Spleen (tissue), 11 donors: ENCODE measurements at regions not wholly inside any gene's neighbourhood (a gene's known extent, or its start where the extent isn't known, plus 50 kb on each side); places are given as distances from the start of the nearest gene placed in this dataset.

ENCODE experiments used
- DNase-seq: peaks from one replicate; pipeline ENCODE4 v3.0.0-alpha.2; 2020
- H3K27ac ChIP-seq, 8 donors: fragments of 200-600 bp; sonication (generic) in 7 of 8; 1 replicate in 4 of 8; 2 replicates in 4 of 8; pipeline versions ENCODE4 v1.5.0 to v1.8.0; 2016 to 2021; ENCODE audit warnings: inconsistent platforms in 4 of 8, mild to moderate bottlenecking in 4 of 8, moderate library complexity in 1 of 8
- H3K27me3 ChIP-seq, 7 donors: fragments of 200-600 bp; sonication (generic) in 6 of 7; replicated peaks in 1 of 7; 1 replicate in 4 of 7; 2 replicates in 3 of 7; pipeline versions ENCODE4 v1.5.0 to v1.8.0; 2016 to 2021; ENCODE audit warnings: inconsistent platforms in 3 of 7, mild to moderate bottlenecking in 1 of 7
- H3K36me3 ChIP-seq, 6 donors: fragments of 200-600 bp; sonication (generic) in 5 of 6; 1 replicate in 4 of 6; 2 replicates in 2 of 6; pipeline versions ENCODE4 v1.5.0 to v1.8.0; 2016 to 2021; ENCODE audit warnings: inconsistent platforms in 2 of 6
- H3K4me1 ChIP-seq, 6 donors: fragments of 200-600 bp; sonication (generic) in 5 of 6; 1 replicate in 3 of 6; 2 replicates in 3 of 6; pipeline versions ENCODE4 v1.5.0 to v1.8.0; 2016 to 2021; ENCODE audit warnings: inconsistent platforms in 3 of 6
- H3K4me3 ChIP-seq, 8 donors: fragments of 200-600 bp; sonication (generic) in 7 of 8; 1 replicate in 4 of 8; 2 replicates in 4 of 8; pipeline versions ENCODE4 v1.5.0 to v1.8.0; 2016 to 2021; ENCODE audit warnings: inconsistent platforms in 4 of 8, mild to moderate bottlenecking in 4 of 8, moderate library complexity in 2 of 8
- H3K9me3 ChIP-seq, 8 donors: fragments of 200-600 bp; sonication (generic) in 7 of 8; 1 replicate in 4 of 8; 2 replicates in 4 of 8; pipeline versions ENCODE4 v1.5.0 to v1.8.0; 2016 to 2021; ENCODE audit warnings: inconsistent platforms in 4 of 8
- POLR2A ChIP-seq, 3 donors: fragments of 450-650 bp; IDR thresholded peaks; one replicate each; pipeline ENCODE4 v1.5.1; 2017; ENCODE audit warnings: antibody characterized with exemption in 3 of 3, mild to moderate bottlenecking in 1 of 3
- POLR2AphosphoS5 ChIP-seq, 3 donors: sonication (generic); formaldehyde crosslinking; IDR thresholded peaks; one replicate each; pipeline ENCODE4 v1.5.1; 2017; ENCODE audit warnings: antibody characterized with exemption in 3 of 3
- WGBS, 5 donors: extraction: QIAGEN DNeasy Blood & Tissue Kit in 3 of 5; methylation state at CpG; one replicate each; pipeline versions ENCODE4 v1.1.5 to v1.1.7; 2013 to 2018; 5-methylcytosine and 5-hydroxymethylcytosine counted together
- intact Hi-C: fragments of 100-400 bp; cut with DNase I; formaldehyde crosslinking; loops from one replicate; pipeline ENCODE4 v1.15.0; 2023; ENCODE audit warnings: low total_unique reads
- TF ChIP-seq, protein P1 (sequence below), 11 experiments: fragments of 200-600 bp in 7 of 11; fragments of 450-650 bp in 4 of 11; sonication (generic) in 4 of 11; IDR thresholded peaks in 8 of 11; conservative IDR thresholded peaks in 3 of 11; 1 replicate in 7 of 11; 2 replicates in 4 of 11; pipeline versions ENCODE4 v1.4.0 to v1.8.0; 2016 to 2021; ENCODE audit warnings: antibody characterized with exemption in 11 of 11, inconsistent platforms in 4 of 11, mild to moderate bottlenecking in 1 of 11
- donor health status: healthy with polysubstance abuse.
- donor health status: DM: no; HTN: no; CAD: no; lungs with moderate emphysema.
- donor health status: DM: no; HTN: no; CAD: no.
- donor health status: Bipolar disorder and iron deficiency.
- donor health status: healthy.
- donor health status: DM: no; HTN: no; CAD: no.
- donor health status: DM: yes; HTN: yes; CAD: no.

DNA sequence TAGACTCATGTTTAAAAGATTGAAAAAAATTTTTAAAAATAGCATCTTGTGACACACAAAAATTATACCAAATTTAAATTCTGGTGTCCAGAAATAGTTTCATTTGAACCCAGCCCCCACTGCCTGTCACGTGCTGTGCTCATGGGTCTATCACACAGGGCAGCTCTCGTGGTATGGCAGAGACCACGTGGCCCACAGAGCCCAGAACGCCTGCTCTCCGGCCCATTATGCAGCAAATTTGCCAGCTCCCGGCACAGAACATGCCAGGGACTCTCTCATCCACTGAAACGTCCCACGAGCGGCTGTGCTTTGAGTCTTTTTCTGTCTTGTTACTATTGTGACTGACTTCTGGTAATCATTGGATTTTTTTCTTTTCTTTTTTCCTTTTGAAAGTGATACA is 224.3 kb downstream of the TTLL2 start:
- Histone ChIP-seq H3K9me3 (no peaks in the 10 kb centered on the region), H3K4me3 (no peak overlapping the region), H3K27me3 (no peaks in the 10 kb centered on the region), H3K27ac (peak overlapping the region in 2 of 8 donors; percentile 41 to 47), H3K4me1 (peaks cover 0 to 29% (median 14%) of the 10 kb centered on the region in 6 donors), H3K36me3 (no peaks in the 10 kb centered on the region)
- DNase-seq: no peak
- TF ChIP-seq, protein P1, sequence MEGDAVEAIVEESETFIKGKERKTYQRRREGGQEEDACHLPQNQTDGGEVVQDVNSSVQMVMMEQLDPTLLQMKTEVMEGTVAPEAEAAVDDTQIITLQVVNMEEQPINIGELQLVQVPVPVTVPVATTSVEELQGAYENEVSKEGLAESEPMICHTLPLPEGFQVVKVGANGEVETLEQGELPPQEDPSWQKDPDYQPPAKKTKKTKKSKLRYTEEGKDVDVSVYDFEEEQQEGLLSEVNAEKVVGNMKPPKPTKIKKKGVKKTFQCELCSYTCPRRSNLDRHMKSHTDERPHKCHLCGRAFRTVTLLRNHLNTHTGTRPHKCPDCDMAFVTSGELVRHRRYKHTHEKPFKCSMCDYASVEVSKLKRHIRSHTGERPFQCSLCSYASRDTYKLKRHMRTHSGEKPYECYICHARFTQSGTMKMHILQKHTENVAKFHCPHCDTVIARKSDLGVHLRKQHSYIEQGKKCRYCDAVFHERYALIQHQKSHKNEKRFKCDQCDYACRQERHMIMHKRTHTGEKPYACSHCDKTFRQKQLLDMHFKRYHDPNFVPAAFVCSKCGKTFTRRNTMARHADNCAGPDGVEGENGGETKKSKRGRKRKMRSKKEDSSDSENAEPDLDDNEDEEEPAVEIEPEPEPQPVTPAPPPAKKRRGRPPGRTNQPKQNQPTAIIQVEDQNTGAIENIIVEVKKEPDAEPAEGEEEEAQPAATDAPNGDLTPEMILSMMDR (IDR thresholded peaks at IDR 0.05 in 8 of 11, conservative IDR thresholded peaks at IDR 0.05 in 3 of 11): no peak
- TF ChIP-seq POLR2A (IDR thresholded peaks at IDR 0.05) (no peak), POLR2AphosphoS5 (IDR thresholded peaks at IDR 0.05) (no peak)
- WGBS, 5 donors: 55 to 81% (median 75%) methylated on average over 9 of the region's 9 CpGs
- intact Hi-C loops: no loop called here

DNA sequence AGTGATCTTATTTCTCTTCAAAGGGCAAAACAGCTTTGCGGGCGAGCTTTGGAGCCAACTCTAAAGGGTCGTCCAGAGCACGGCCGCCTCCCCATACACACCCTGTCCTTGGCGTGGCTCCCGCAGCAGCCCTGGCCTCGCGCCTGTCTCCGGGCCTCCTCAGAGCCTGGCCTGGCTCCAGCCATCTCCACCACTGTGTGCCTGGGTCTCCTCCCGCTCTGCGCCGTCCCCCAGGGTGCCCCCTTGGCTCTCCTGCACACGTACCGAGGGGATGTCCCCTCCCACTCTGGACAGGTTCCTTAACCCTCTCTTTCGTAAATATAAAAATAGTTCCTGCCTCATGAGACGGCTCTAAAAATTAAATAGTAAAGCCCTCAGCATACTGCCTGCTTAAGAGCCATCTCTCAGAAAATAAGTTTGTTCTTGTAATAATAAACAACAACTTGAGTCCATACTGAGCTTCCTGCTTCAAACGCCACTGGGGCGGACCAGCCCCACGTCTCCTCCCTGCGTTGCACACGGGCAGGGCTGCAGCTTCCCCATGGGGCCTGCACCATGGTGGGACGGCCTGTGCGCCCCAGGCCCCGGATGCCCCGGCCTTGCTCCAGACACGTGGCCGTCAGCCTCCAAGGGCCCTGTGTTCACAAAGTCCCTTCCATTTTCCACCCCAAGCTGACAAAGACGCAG is 226.2 kb downstream of the TTLL2 start:
- H3K9me3 ChIP-seq: peaks cover 0 to 14% (median 8%) of the 10 kb centered on the region in 8 donors
- H3K36me3 ChIP-seq: no peaks in the 10 kb centered on the region
- DNase-seq: peak; percentile 85
- intact Hi-C loops: no loop called here
- 61 to 76% (median 66%) methylated on average over 29 of the region's 29 CpGs for WGBS, 5 donors
- no peak overlapping the region for H3K4me3 ChIP-seq
- peak; percentile 45 to 82 (median 71) for TF ChIP-seq POLR2AphosphoS5 (IDR thresholded peaks at IDR 0.05)
- TF ChIP-seq, protein P1 (IDR thresholded peaks at IDR 0.05 in 8 of 11, conservative IDR thresholded peaks at IDR 0.05 in 3 of 11): no peak
- peaks cover 0 to 29% (median 14%) of the 10 kb centered on the region in 6 donors for H3K4me1 ChIP-seq
- peak overlapping the region; percentile 19 to 80 (median 72) for H3K27ac ChIP-seq
- H3K27me3 ChIP-seq: no peaks in the 10 kb centered on the region

DNA sequence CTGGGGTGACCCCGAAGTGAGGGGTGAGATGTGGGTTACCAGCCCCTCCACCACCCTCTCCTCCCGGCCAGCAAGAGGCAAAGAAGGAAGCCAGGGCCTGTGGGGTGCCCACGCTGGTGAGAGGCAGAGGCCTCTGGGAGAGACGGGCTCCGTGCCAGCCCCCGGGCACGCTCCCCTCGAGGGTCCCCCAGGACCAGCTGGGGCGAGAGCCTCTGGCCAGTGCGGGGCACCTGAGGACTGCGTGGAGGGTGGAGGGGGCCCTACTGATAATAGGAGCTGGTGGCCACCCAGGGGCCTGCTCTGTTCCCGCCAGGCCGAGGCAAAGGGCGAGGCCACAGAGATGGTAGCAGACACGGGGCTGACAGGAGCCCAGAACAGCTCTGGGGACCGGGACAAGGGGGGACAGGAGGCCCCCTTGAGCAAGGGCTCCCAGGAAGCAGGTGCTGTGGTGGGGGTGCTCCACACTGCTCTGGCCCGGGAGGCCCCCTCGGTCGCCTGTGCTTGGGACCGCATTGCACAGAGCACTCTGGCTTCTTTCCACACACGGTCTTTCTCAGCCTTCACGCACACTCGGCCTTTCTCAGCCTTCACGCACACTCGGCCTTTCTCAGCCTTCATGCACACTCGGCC is 226.9 kb downstream of the TTLL2 start:
- Histone ChIP-seq H3K36me3 (no peaks in the 10 kb centered on the region), H3K27me3 (no peaks in the 10 kb centered on the region), H3K27ac (peak overlapping the region; percentile 19 to 80 (median 72)), H3K9me3 (peaks cover 0 to 19% (median 13%) of the 10 kb centered on the region in 8 donors), H3K4me1 (peaks cover 0 to 29% (median 14%) of the 10 kb centered on the region in 6 donors), H3K4me3 (no peak overlapping the region)
- DNase-seq: no peak
- WGBS, 5 donors: 86 to 93% (median 89%) methylated on average over 17 to 26 of the region's 26 CpGs
- intact Hi-C loops: no loop called here
- TF ChIP-seq, protein P1 (IDR thresholded peaks at IDR 0.05 in 8 of 11, conservative IDR thresholded peaks at IDR 0.05 in 3 of 11): no peak
- TF ChIP-seq POLR2A (IDR thresholded peaks at IDR 0.05) (no peak), POLR2AphosphoS5 (IDR thresholded peaks at IDR 0.05) (no peak)

DNA sequence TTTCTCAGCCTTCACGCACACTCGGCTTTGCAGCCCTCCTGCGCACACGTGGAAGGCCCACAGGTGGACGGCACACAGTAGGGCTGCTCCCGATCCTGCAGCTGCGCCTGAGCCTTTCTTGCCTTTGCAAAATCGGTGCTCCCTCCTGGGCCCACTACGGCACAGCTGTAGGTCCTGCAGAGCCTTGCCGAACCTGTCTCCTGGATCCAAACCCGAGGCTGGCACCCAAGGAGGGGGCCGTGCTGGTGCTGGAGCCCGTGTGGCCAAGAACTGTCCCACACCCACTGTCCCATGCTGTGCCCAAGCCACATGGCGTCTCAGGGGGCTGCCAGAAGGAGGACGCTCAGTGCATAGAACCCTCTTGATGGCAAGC is 227.4 kb downstream of the TTLL2 start:
- no peak for DNase-seq
- H3K9me3 ChIP-seq: peaks cover 0 to 19% (median 14%) of the 10 kb centered on the region in 8 donors
- TF ChIP-seq POLR2A (IDR thresholded peaks at IDR 0.05) (no peak), POLR2AphosphoS5 (IDR thresholded peaks at IDR 0.05) (no peak)
- TF ChIP-seq, protein P1 (IDR thresholded peaks at IDR 0.05 in 8 of 11, conservative IDR thresholded peaks at IDR 0.05 in 3 of 11): no peak
- WGBS, 5 donors: 85 to 96% (median 92%) methylated on average over 14 to 15 of the region's 15 CpGs
- no peaks in the 10 kb centered on the region for H3K36me3 ChIP-seq
- peaks cover 0 to 29% (median 14%) of the 10 kb centered on the region in 6 donors for H3K4me1 ChIP-seq
- H3K4me3 ChIP-seq: no peak overlapping the region
- peak overlapping the region in 2 of 8 donors; percentile 70 to 80 for H3K27ac ChIP-seq
- no peaks in the 10 kb centered on the region for H3K27me3 ChIP-seq
- intact Hi-C loops: no loop called here
